ACC112 (cell line): ENCODE measurements at regions not wholly inside any gene's neighbourhood (a gene's known extent, or its start where the extent isn't known, plus 50 kb on each side); places are given as distances from the start of the nearest gene placed in this dataset.

ENCODE experiments used
- H2AFZ ChIP-seq: fragments of 200-600 bp; sonication (generic); one replicate; pipeline ENCODE4 v1.6.0; 2017; ENCODE audit warnings: antibody characterized with exemption, low read length; ENCODE audit not compliant: unreplicated experiment
- H3K27ac ChIP-seq: fragments of 200-600 bp; sonication (generic); 2 replicates; pipeline ENCODE4 v1.5.1; 2014; ENCODE audit warnings: low read depth, mild to moderate bottlenecking, antibody characterized with exemption, low read length, moderate library complexity
- H3K27me3 ChIP-seq: fragments of 200-600 bp; sonication (generic); 2 replicates; pipeline ENCODE4 v1.6.1; 2014; ENCODE audit warnings: mild to moderate bottlenecking, antibody characterized with exemption, low read length, moderate library complexity, mixed read lengths; ENCODE audit not compliant: insufficient read depth
- H3K36me3 ChIP-seq: fragments of 200-600 bp; sonication (generic); 2 replicates; pipeline ENCODE4 v1.6.1; 2016; ENCODE audit warnings: mild to moderate bottlenecking, antibody characterized with exemption, low read length, moderate library complexity, mixed read lengths; ENCODE audit not compliant: insufficient read depth
- H3K4me1 ChIP-seq: fragments of 200-600 bp; sonication (generic); one replicate; pipeline ENCODE4 v1.6.1; 2016; ENCODE audit warnings: low read length, mixed read lengths; ENCODE audit not compliant: insufficient read depth, unreplicated experiment, control insufficient read depth
- H3K4me3 ChIP-seq: fragments of 200-600 bp; sonication (generic); 2 replicates; pipeline ENCODE4 v1.5.1; 2014; ENCODE audit warnings: mild to moderate bottlenecking, low read depth, low read length
- H3K79me2 ChIP-seq: fragments of 200-600 bp; sonication (generic); one replicate; pipeline ENCODE4 v1.6.0; 2016; ENCODE audit warnings: low read length; ENCODE audit not compliant: control insufficient read depth, unreplicated experiment, insufficient read depth

GRCh38 chr11:82229341-82229740, 504.3 kb downstream of the FAM181B start:
- Histone ChIP-seq H3K79me2 (no peaks in the 10 kb centered on the region), H3K27me3 (no peaks in the 10 kb centered on the region), H3K36me3 (no peaks in the 10 kb centered on the region), H3K27ac (no peak overlapping the region), H3K4me3 (no peak overlapping the region), H3K4me1 (no peaks in the 10 kb centered on the region), H2AFZ (no peak overlapping the region)

GRCh38 chr11:82225930-82226329, 507.7 kb downstream of the FAM181B start:
- Histone ChIP-seq H3K36me3 (no peaks in the 10 kb centered on the region), H2AFZ (no peak overlapping the region), H3K79me2 (no peaks in the 10 kb centered on the region), H3K4me3 (no peak overlapping the region), H3K27me3 (no peaks in the 10 kb centered on the region), H3K27ac (no peak overlapping the region), H3K4me1 (no peaks in the 10 kb centered on the region)

GRCh38 chr11:82225502-82225901, 508.2 kb downstream of the FAM181B start:
- H3K4me3 ChIP-seq, result no peak overlapping the region
- H3K27ac ChIP-seq, result no peak overlapping the region
- no peak overlapping the region for H2AFZ ChIP-seq
- no peaks in the 10 kb centered on the region for H3K4me1 ChIP-seq
- H3K79me2 ChIP-seq, result no peaks in the 10 kb centered on the region
- H3K27me3 ChIP-seq, result no peaks in the 10 kb centered on the region
- no peaks in the 10 kb centered on the region for H3K36me3 ChIP-seq

GRCh38 chr11:82216927-82217570, 516.6 kb downstream of the FAM181B start:
- H3K79me2 ChIP-seq, result no peaks in the 10 kb centered on the region
- H3K36me3 ChIP-seq, result no peaks in the 10 kb centered on the region
- H3K27me3 ChIP-seq, result no peaks in the 10 kb centered on the region
- H2AFZ ChIP-seq, result no peak overlapping the region
- no peak overlapping the region for H3K27ac ChIP-seq
- H3K4me3 ChIP-seq, result no peak overlapping the region
- H3K4me1 ChIP-seq, result no peaks in the 10 kb centered on the region

GRCh38 chr11:82210011-82210410, 523.7 kb downstream of the FAM181B start:
- Histone ChIP-seq H3K36me3 (no peaks in the 10 kb centered on the region), H3K27ac (no peak overlapping the region), H3K27me3 (no peaks in the 10 kb centered on the region), H3K4me3 (no peak overlapping the region), H2AFZ (no peak overlapping the region), H3K79me2 (no peaks in the 10 kb centered on the region), H3K4me1 (no peaks in the 10 kb centered on the region)

GRCh38 chr11:82195283-82195682, 538.4 kb downstream of the FAM181B start:
- Histone ChIP-seq H3K27me3 (no peaks in the 10 kb centered on the region), H3K79me2 (no peaks in the 10 kb centered on the region), H3K27ac (no peak overlapping the region), H3K4me3 (no peak overlapping the region), H3K36me3 (no peaks in the 10 kb centered on the region), H3K4me1 (no peaks in the 10 kb centered on the region), H2AFZ (no peak overlapping the region)

- Histone ChIP-seq H3K36me3 (no peaks in the 10 kb centered on the region), H3K4me1 (no peaks in the 10 kb centered on the region), H3K79me2 (no peaks in the 10 kb centered on the region), H3K4me3 (no peak overlapping the region), H2AFZ (no peak overlapping the region), H3K27ac (no peak overlapping the region), H3K27me3 (no peaks in the 10 kb centered on the region)
Observed at GRCh38 chr11:82194521-82194920, 539.1 kb downstream of the FAM181B start.

- Histone ChIP-seq H3K4me1 (no peaks in the 10 kb centered on the region), H3K27me3 (no peaks in the 10 kb centered on the region), H2AFZ (no peak overlapping the region), H3K79me2 (no peaks in the 10 kb centered on the region), H3K4me3 (no peak overlapping the region), H3K36me3 (no peaks in the 10 kb centered on the region), H3K27ac (no peak overlapping the region)
Observed at GRCh38 chr11:82191695-82192094, 542.0 kb downstream of the FAM181B start.

- H3K4me3 ChIP-seq, result no peak overlapping the region
- no peak overlapping the region for H3K27ac ChIP-seq
- H3K79me2 ChIP-seq, result no peaks in the 10 kb centered on the region
- H2AFZ ChIP-seq, result no peak overlapping the region
- no peaks in the 10 kb centered on the region for H3K4me1 ChIP-seq
- H3K36me3 ChIP-seq, result no peaks in the 10 kb centered on the region
- no peaks in the 10 kb centered on the region for H3K27me3 ChIP-seq
Observed at GRCh38 chr11:82185925-82186324, 547.7 kb downstream of the FAM181B start.

GRCh38 chr11:82184966-82185365, 548.7 kb downstream of the FAM181B start:
- H3K27me3 ChIP-seq, result no peaks in the 10 kb centered on the region
- H3K36me3 ChIP-seq, result no peaks in the 10 kb centered on the region
- no peaks in the 10 kb centered on the region for H3K79me2 ChIP-seq
- no peak overlapping the region for H3K27ac ChIP-seq
- no peak overlapping the region for H2AFZ ChIP-seq
- H3K4me3 ChIP-seq, result no peak overlapping the region
- no peaks in the 10 kb centered on the region for H3K4me1 ChIP-seq

- H3K79me2 ChIP-seq, result no peaks in the 10 kb centered on the region
Observed at GRCh38 chr11:82183346-82183745, 550.3 kb downstream of the FAM181B start.

More at GRCh38 chr11:82183346-82183745, 550.3 kb downstream of the FAM181B start:
- Histone ChIP-seq H3K4me3 (no peak overlapping the region), H3K4me1 (no peaks in the 10 kb centered on the region), H3K27ac (no peak overlapping the region), H3K27me3 (no peaks in the 10 kb centered on the region), H3K36me3 (no peaks in the 10 kb centered on the region), H2AFZ (no peak overlapping the region)
